Upper lobe of left lung (tissue), 6 donors: ENCODE measurements at regions not wholly inside any gene's neighbourhood (a gene's known extent, or its start where the extent isn't known, plus 50 kb on each side); places are given as distances from the start of the nearest gene placed in this dataset.
"Not testable (repeated sequence)": the region's sequence is repeated elsewhere in the genome, so short reads cannot be mapped to it uniquely, and the experiment has no call there.

Experiments
- ATAC-seq, 2 donors: fragments of 200-7000 bp; cut with Tn5 transposase; one replicate each; pipeline ENCODE4 v1.9.1; 2022; ENCODE audit warnings: mild to moderate bottlenecking in 2 of 2, moderate library complexity in 2 of 2; ENCODE audit not compliant: low FRiP score in 2 of 2
- DNase-seq, 2 donors: peaks; one replicate each; pipeline ENCODE4 v3.0.0-alpha.2; 2019 to 2020
- H3K27ac ChIP-seq, 4 donors: fragments of 200-600 bp; sonication (generic); one replicate each; pipeline ENCODE4 v1.5.1; 2016 to 2019
- H3K27me3 ChIP-seq, 4 donors: fragments of 200-600 bp; sonication (generic); one replicate each; pipeline ENCODE4 v1.5.1; 2017 to 2019
- H3K36me3 ChIP-seq, 4 donors: fragments of 200-600 bp; sonication (generic); one replicate each; pipeline ENCODE4 v1.5.1; 2016 to 2019
- H3K4me1 ChIP-seq, 4 donors: fragments of 200-600 bp; sonication (generic); one replicate each; pipeline ENCODE4 v1.5.1; 2018 to 2019
- H3K4me3 ChIP-seq, 4 donors: fragments of 200-600 bp; sonication (generic); one replicate each; pipeline ENCODE4 v1.5.1; 2017 to 2019; ENCODE audit warnings: mild to moderate bottlenecking in 2 of 4, moderate library complexity in 1 of 4
- H3K9me3 ChIP-seq, 4 donors: fragments of 200-600 bp; sonication (generic); one replicate each; pipeline ENCODE4 v1.5.1; 2018 to 2019
- CTCF ChIP-seq, 6 experiments: fragments of 450-650 bp in 4 of 6; fragments of 200-600 bp in 2 of 6; sonication (generic) in 2 of 6; IDR thresholded peaks; one replicate each; pipeline ENCODE4 v1.5.1; 2016 to 2019; ENCODE audit warnings: antibody characterized with exemption in 6 of 6
- EP300 ChIP-seq, 4 donors: sonication (generic); formaldehyde crosslinking; IDR thresholded peaks; one replicate each; pipeline ENCODE4 v1.5.1; 2017; ENCODE audit warnings: antibody characterized with exemption in 4 of 4, control low read depth in 2 of 4
- POLR2A ChIP-seq, 4 donors: fragments of 450-650 bp; IDR thresholded peaks; one replicate each; pipeline ENCODE4 v1.5.1; 2016 to 2017; ENCODE audit warnings: antibody characterized with exemption in 4 of 4, mild to moderate bottlenecking in 2 of 4
- POLR2AphosphoS5 ChIP-seq, 2 donors: sonication (generic); formaldehyde crosslinking; IDR thresholded peaks; one replicate each; pipeline ENCODE4 v1.5.1; 2017; ENCODE audit warnings: antibody characterized with exemption in 2 of 2
- WGBS, 2 donors: methylation state at CpG; one replicate each; pipeline ENCODE4 v1.1.5; 2017 to 2018; 5-methylcytosine and 5-hydroxymethylcytosine counted together
- donor health status: DM: no; HTN: no; CAD: no; lungs with moderate emphysema.
- donor health status: DM: no; HTN: yes; CAD: no; lungs with severe emphysema.

DNA sequence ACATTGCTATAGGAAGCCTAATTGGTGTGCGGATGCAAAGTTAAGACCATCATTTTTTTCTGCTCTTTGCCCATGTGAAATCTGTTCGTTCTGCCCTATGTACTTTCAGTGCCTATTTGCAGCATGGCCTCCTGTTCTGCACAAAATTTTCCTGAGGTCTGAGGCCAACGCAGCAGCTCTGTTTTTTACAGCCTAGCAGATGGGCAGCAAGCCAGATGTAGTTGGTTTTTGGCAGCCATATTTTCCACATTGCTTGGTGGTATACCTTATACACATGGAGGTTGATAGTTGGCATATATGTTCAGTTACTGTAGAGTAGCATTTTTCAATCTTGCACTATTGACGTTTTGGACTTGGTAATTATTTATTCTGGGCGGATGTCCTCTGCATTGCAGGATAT is 133.5 kb upstream of the MRPS30 start:
- Histone ChIP-seq H3K4me3 (no peak overlapping the region), H3K27ac (no peak overlapping the region), H3K36me3 (no peaks in the 10 kb centered on the region), H3K27me3 (no peaks in the 10 kb centered on the region), H3K4me1 (no peaks in the 10 kb centered on the region), H3K9me3 (peaks cover 0 to 2% (median 0%) of the 10 kb centered on the region in 4 donors)
- no peak for DNase-seq
- WGBS, 2 donors, result 74 to 78% methylated on average over 5 of the region's 5 CpGs
- ATAC-seq, result no peak
- TF ChIP-seq POLR2A (IDR thresholded peaks at IDR 0.05) (no peak), EP300 (IDR thresholded peaks at IDR 0.05) (no peak), POLR2AphosphoS5 (IDR thresholded peaks at IDR 0.05) (no peak), CTCF (IDR thresholded peaks at IDR 0.05) (no peak)

DNA sequence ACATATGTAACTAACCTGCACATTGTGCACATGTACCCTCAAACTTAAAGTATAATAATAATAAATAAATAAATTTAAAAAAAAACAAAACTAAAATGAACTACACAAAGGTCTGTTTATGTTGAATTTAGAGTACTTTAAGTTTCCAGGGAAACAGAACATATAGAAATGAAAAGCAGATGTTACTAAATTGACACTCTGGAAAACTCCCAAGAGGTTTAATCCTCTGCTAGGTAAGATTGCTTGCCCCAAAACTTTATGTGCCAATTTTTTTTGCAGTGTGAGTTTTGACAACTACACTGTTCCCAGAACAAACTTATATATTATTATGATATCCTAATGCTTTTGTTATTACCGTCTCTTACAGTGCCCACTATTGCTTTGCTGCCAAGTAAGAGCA is 134.3 kb upstream of the MRPS30 start:
- no peak overlapping the region for H3K27ac ChIP-seq
- H3K4me3 ChIP-seq, result no peak overlapping the region
- DNase-seq (no peak), ATAC-seq (no peak)
- no peak for TF ChIP-seq EP300 (IDR thresholded peaks at IDR 0.05)
- TF ChIP-seq POLR2A (IDR thresholded peaks at IDR 0.05), result no peak
- TF ChIP-seq POLR2AphosphoS5 (IDR thresholded peaks at IDR 0.05), result no peak
- TF ChIP-seq CTCF (IDR thresholded peaks at IDR 0.05), result no peak
- no peaks in the 10 kb centered on the region for H3K27me3 ChIP-seq
- no peaks in the 10 kb centered on the region for H3K4me1 ChIP-seq
- WGBS, 2 donors, result 80 to 94% methylated on average over 1 of the region's 1 CpG
- H3K36me3 ChIP-seq, result no peaks in the 10 kb centered on the region
- H3K9me3 ChIP-seq, result peaks cover 0 to 2% (median 0%) of the 10 kb centered on the region in 4 donors

GRCh38 chr5:44668471-44668870 is 140.3 kb upstream of the MRPS30 start:
- H3K36me3 ChIP-seq, H3K27ac ChIP-seq, H3K4me1 ChIP-seq, H3K4me3 ChIP-seq, ATAC-seq, H3K27me3 ChIP-seq, H3K9me3 ChIP-seq: not testable (repeated sequence)
- 88 to 91% methylated on average over 16 of the region's 16 CpGs for WGBS, 2 donors
- DNase-seq, result peak in 1 of 2 donors; percentile 31

GRCh38 chr5:44665101-44665701 is 143.5 kb upstream of the MRPS30 start:
- ATAC-seq (no peak), DNase-seq (peak in 1 of 2 donors; percentile 36)
- no peaks in the 10 kb centered on the region for H3K27me3 ChIP-seq
- H3K36me3 ChIP-seq, result no peaks in the 10 kb centered on the region
- no peak overlapping the region for H3K4me3 ChIP-seq
- 82 to 86% methylated on average over 6 to 9 of the region's 9 CpGs for WGBS, 2 donors
- TF ChIP-seq POLR2AphosphoS5 (IDR thresholded peaks at IDR 0.05) (no peak), CTCF (IDR thresholded peaks at IDR 0.05) (no peak), POLR2A (IDR thresholded peaks at IDR 0.05) (no peak), EP300 (IDR thresholded peaks at IDR 0.05) (no peak)
- no peaks in the 10 kb centered on the region for H3K9me3 ChIP-seq
- H3K27ac ChIP-seq, result no peak overlapping the region
- H3K4me1 ChIP-seq, result no peaks in the 10 kb centered on the region

- Histone ChIP-seq H3K27me3 (no peaks in the 10 kb centered on the region), H3K9me3 (no peaks in the 10 kb centered on the region), H3K27ac (no peak overlapping the region), H3K4me1 (no peaks in the 10 kb centered on the region), H3K36me3 (no peaks in the 10 kb centered on the region), H3K4me3 (no peak overlapping the region)
- DNase-seq (no peak), ATAC-seq (no peak)
- TF ChIP-seq EP300 (IDR thresholded peaks at IDR 0.05) (no peak), POLR2AphosphoS5 (IDR thresholded peaks at IDR 0.05) (no peak), CTCF (IDR thresholded peaks at IDR 0.05) (no peak), POLR2A (IDR thresholded peaks at IDR 0.05) (no peak)
- WGBS, 2 donors, result 86 to 94% methylated on average over 3 of the region's 3 CpGs
These were observed 144.0 kb upstream of the MRPS30 start for GRCh38 chr5:44664711-44665100.
